ENCODE measurements at regions not wholly inside any gene's neighbourhood (a gene's known extent, or its start where the extent isn't known, plus 50 kb on each side); places are given as distances from the start of the nearest gene placed in this dataset.

DNA sequence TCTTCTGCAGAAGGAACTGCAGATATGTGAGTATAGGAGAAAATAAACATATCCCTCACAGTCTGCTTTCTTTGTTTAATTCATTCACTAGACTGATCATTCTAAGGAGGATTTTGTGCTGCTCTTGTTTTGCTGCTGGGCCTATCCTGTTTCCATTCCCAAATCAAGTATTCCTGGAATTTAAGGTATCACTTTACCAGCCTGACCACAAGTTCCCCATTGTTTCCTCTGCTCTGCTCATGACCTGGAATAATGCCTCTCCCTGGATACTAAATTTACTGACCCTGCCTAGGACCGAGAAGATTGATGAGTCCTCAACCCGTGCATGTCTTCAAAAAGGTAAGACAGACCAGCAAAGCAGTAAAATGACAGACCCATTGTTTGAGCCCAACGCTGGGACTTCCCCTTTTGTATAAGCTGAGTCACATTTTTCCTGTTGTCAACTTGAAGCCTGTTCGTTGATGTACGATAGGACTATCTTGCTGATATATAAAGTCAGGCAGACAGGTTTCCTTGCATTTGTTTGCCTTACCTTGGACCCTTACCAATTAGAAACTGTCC lies 85.5 kb upstream of the TET2 start:
- TF ChIP-seq, protein P1, sequence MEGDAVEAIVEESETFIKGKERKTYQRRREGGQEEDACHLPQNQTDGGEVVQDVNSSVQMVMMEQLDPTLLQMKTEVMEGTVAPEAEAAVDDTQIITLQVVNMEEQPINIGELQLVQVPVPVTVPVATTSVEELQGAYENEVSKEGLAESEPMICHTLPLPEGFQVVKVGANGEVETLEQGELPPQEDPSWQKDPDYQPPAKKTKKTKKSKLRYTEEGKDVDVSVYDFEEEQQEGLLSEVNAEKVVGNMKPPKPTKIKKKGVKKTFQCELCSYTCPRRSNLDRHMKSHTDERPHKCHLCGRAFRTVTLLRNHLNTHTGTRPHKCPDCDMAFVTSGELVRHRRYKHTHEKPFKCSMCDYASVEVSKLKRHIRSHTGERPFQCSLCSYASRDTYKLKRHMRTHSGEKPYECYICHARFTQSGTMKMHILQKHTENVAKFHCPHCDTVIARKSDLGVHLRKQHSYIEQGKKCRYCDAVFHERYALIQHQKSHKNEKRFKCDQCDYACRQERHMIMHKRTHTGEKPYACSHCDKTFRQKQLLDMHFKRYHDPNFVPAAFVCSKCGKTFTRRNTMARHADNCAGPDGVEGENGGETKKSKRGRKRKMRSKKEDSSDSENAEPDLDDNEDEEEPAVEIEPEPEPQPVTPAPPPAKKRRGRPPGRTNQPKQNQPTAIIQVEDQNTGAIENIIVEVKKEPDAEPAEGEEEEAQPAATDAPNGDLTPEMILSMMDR (IDR thresholded peaks at IDR 0.05; ENCODE audit: low read length) = no peak
- TF ChIP-seq EZH2 (IDR thresholded peaks at IDR 0.05; ENCODE audit: borderline replicate concordance, low read length) = no peak
